Keratinocyte (primary cell): ENCODE measurements at regions not wholly inside any gene's neighbourhood (a gene's known extent, or its start where the extent isn't known, plus 50 kb on each side); places are given as distances from the start of the nearest gene placed in this dataset.

Experiments used
- DNase-seq: peaks from one replicate; pipeline ENCODE4 v3.0.0-alpha.2; 2011; ENCODE audit warnings: low read depth, missing footprints, low spot score
- FAIRE-seq: peaks from 2 replicates; lab custom pipeline; 2011; peaks lifted over from hg19 to GRCh38; lab: Jason Lieb, UNC
- H2AFZ ChIP-seq: 2 replicates; pipeline ENCODE4 v1.6.0; 2012; ENCODE audit warnings: low read length, control low read depth, inconsistent platforms; ENCODE audit not compliant: control insufficient read depth
- H3K27ac ChIP-seq: 2 replicates; pipeline ENCODE4 v1.5.1; 2011; ENCODE audit warnings: low read length; ENCODE audit not compliant: control insufficient read depth, insufficient read depth
- H3K27me3 ChIP-seq: 3 replicates; pipeline ENCODE4 v1.6.0; 2011; ENCODE audit warnings: low read length; ENCODE audit not compliant: control insufficient read depth, insufficient read depth; ENCODE audit errors: extremely low read depth
- H3K36me3 ChIP-seq, 2 experiments: 2 replicates in 1 of 2; 3 replicates in 1 of 2; pipeline ENCODE4 v1.5.1; 2011; ENCODE audit warnings: low read length in 2 of 2, mild to moderate bottlenecking in 1 of 2; ENCODE audit not compliant: control insufficient read depth in 2 of 2, insufficient read depth in 2 of 2; ENCODE audit errors: extremely low read depth in 1 of 2
- H3K4me1 ChIP-seq: 3 replicates; pipeline ENCODE4 v1.5.1; 2011; ENCODE audit warnings: low read length; ENCODE audit not compliant: control insufficient read depth, insufficient read depth; ENCODE audit errors: extremely low read depth
- H3K4me2 ChIP-seq: 3 replicates; pipeline ENCODE4 v1.6.0; 2011; ENCODE audit warnings: low read depth, low read length; ENCODE audit not compliant: control insufficient read depth, insufficient read depth; ENCODE audit errors: extremely low read depth
- H3K4me3 ChIP-seq, 3 experiments: fragments of 200-600 bp in 1 of 3; sonication (generic) in 1 of 3; 2 replicates in 2 of 3; 3 replicates in 1 of 3; pipeline ENCODE4 v1.5.1; 2011 to 2016; ENCODE audit warnings: low read length in 3 of 3, mild to moderate bottlenecking in 3 of 3, control low read depth in 2 of 3, inconsistent platforms in 1 of 3, low read depth in 1 of 3, mixed read lengths in 1 of 3, mixed run types in 1 of 3, moderate library complexity in 1 of 3; ENCODE audit not compliant: control insufficient read depth in 2 of 3, insufficient read depth in 2 of 3; ENCODE audit errors: extremely low read depth in 1 of 3
- H3K79me2 ChIP-seq: 2 replicates; pipeline ENCODE4 v1.6.0; 2012; ENCODE audit warnings: low read length; ENCODE audit not compliant: control insufficient read depth, insufficient read depth
- H3K9ac ChIP-seq: 3 replicates; pipeline ENCODE4 v1.6.0; 2011; ENCODE audit warnings: low read length; ENCODE audit not compliant: control insufficient read depth, insufficient read depth; ENCODE audit errors: extremely low read depth
- H3K9me1 ChIP-seq: 3 replicates; pipeline ENCODE4 v1.6.0; 2011; ENCODE audit warnings: low read length; ENCODE audit not compliant: control insufficient read depth, insufficient read depth; ENCODE audit errors: extremely low read depth
- H3K9me3 ChIP-seq: 2 replicates; pipeline ENCODE4 v1.5.1; 2012; ENCODE audit warnings: low read depth, low read length; ENCODE audit not compliant: control insufficient read depth
- H4K20me1 ChIP-seq: 3 replicates; pipeline ENCODE4 v1.6.0; 2011; ENCODE audit warnings: low read length; ENCODE audit not compliant: control insufficient read depth, insufficient read depth; ENCODE audit errors: extremely low read depth
- CTCF ChIP-seq, 3 experiments: IDR thresholded peaks in 1 of 3; conservative IDR thresholded peaks in 1 of 3; optimal IDR thresholded peaks in 1 of 3; 2 replicates in 2 of 3; 3 replicates in 1 of 3; pipeline versions ENCODE3 to v1.5.1; 2011; ENCODE audit warnings: low read length in 3 of 3, mild to moderate bottlenecking in 3 of 3, moderate library complexity in 2 of 3, control low read depth in 1 of 3, inconsistent platforms in 1 of 3; ENCODE audit not compliant: insufficient read depth in 2 of 3; ENCODE audit errors: extremely low read depth in 1 of 3
- EZH2 ChIP-seq: IDR thresholded peaks from one replicate; pipeline ENCODE4 v1.6.1; 2012; ENCODE audit warnings: inconsistent platforms, mild to moderate bottlenecking, low read length, moderate library complexity
- dilution Hi-C: fragments of 300-500 bp; cut with MboI; formaldehyde crosslinking; loops from one replicate; pipeline ENCODE4 v1.7.0; 2020; ENCODE audit warnings: low sequenced_read_pairs; ENCODE audit not compliant: extremely low pct_ligation_motif_present

GRCh38 chr1:79531790-79532189 lies 525.3 kb upstream of the ADGRL4 start:
- H3K36me3 ChIP-seq = no peaks in the 10 kb centered on the region
- DNase-seq (no peak), FAIRE-seq (no peak)
- no peak overlapping the region for H3K27ac ChIP-seq
- H3K4me3 ChIP-seq = no peak overlapping the region
- H3K27me3 ChIP-seq = no peaks in the 10 kb centered on the region
- dilution Hi-C loops = no loop called here
- no peak overlapping the region for H3K4me2 ChIP-seq
- H3K9ac ChIP-seq = no peak overlapping the region
- no peaks in the 10 kb centered on the region for H3K4me1 ChIP-seq
- no peak for TF ChIP-seq EZH2
- no peak for TF ChIP-seq CTCF (optimal IDR thresholded peaks at IDR 0.05 in 1 of 3, IDR thresholded peaks at IDR 0.05 in 1 of 3, conservative IDR thresholded peaks at IDR 0.05 in 1 of 3; ENCODE audit: extremely low read depth in 1 of 3, insufficient read depth in 2 of 3, low read length in 3 of 3)
- no peaks in the 10 kb centered on the region for H3K9me1 ChIP-seq
- H3K79me2 ChIP-seq = no peaks in the 10 kb centered on the region
- no peaks in the 10 kb centered on the region for H3K9me3 ChIP-seq
- no peak overlapping the region for H2AFZ ChIP-seq
- no peaks in the 10 kb centered on the region for H4K20me1 ChIP-seq

GRCh38 chr1:79530476-79530875 lies 523.9 kb upstream of the ADGRL4 start:
- dilution Hi-C loops = no loop called here
- DNase-seq (no peak), FAIRE-seq (no peak)
- Histone ChIP-seq H2AFZ (no peak overlapping the region), H3K9me1 (no peaks in the 10 kb centered on the region), H3K36me3 (no peaks in the 10 kb centered on the region), H3K27ac (no peak overlapping the region), H3K9ac (no peak overlapping the region), H3K4me3 (no peak overlapping the region), H3K4me2 (no peak overlapping the region), H3K9me3 (no peaks in the 10 kb centered on the region), H4K20me1 (no peaks in the 10 kb centered on the region), H3K27me3 (no peaks in the 10 kb centered on the region), H3K4me1 (no peaks in the 10 kb centered on the region), H3K79me2 (no peaks in the 10 kb centered on the region)
- TF ChIP-seq CTCF (optimal IDR thresholded peaks at IDR 0.05 in 1 of 3, IDR thresholded peaks at IDR 0.05 in 1 of 3, conservative IDR thresholded peaks at IDR 0.05 in 1 of 3; ENCODE audit: extremely low read depth in 1 of 3, insufficient read depth in 2 of 3, low read length in 3 of 3) (no peak), EZH2 (no peak)
